ENCODE measurements at regions not wholly inside any gene's neighbourhood (a gene's known extent, or its start where the extent isn't known, plus 50 kb on each side); places are given as distances from the start of the nearest gene placed in this dataset.
"Not testable (repeated sequence)": the region's sequence is repeated elsewhere in the genome, so short reads cannot be mapped to it uniquely, and the experiment has no call there.

- DNase-seq (ENCODE audit: low read depth); in situ Hi-C loops (cut with HindIII; ENCODE audit: low sequenced_read_pairs): not testable (repeated sequence)
Measured at GRCh38 chr16:16590654-16591318, 211.8 kb downstream of the NPIPA7 start.

GRCh38 chr16:16593156-16593863 lies 214.4 kb downstream of the NPIPA7 start:
- in situ Hi-C loops (cut with HindIII; ENCODE audit: low sequenced_read_pairs); H3K4me3 ChIP-seq (ENCODE audit: low read depth, low read length); DNase-seq (ENCODE audit: low read depth): not testable (repeated sequence)
- TF ChIP-seq CTCF (IDR thresholded peaks at IDR 0.05; ENCODE audit: low read depth, low read length, missing control alignments), result peak; percentile 49

More at GRCh38 chr16:16590654-16591318, 211.8 kb downstream of the NPIPA7 start:
- not testable (repeated sequence) for H3K4me3 ChIP-seq (ENCODE audit: low read depth, low read length)

GRCh38 chr16:16595029-16595718 lies 216.2 kb downstream of the NPIPA7 start:
- H3K4me3 ChIP-seq (ENCODE audit: low read depth, low read length); DNase-seq (ENCODE audit: low read depth); in situ Hi-C loops (cut with HindIII; ENCODE audit: low sequenced_read_pairs): not testable (repeated sequence)

- DNase-seq (ENCODE audit: low read depth); H3K4me3 ChIP-seq (ENCODE audit: low read depth, low read length); in situ Hi-C loops (cut with HindIII; ENCODE audit: low sequenced_read_pairs): not testable (repeated sequence)
Measured at GRCh38 chr16:16601239-16601638, 222.3 kb downstream of the NPIPA7 start.

GRCh38 chr16:16607401-16608082 lies 228.6 kb downstream of the NPIPA7 start:
- in situ Hi-C loops (cut with HindIII; ENCODE audit: low sequenced_read_pairs); H3K4me3 ChIP-seq (ENCODE audit: low read depth, low read length); DNase-seq (ENCODE audit: low read depth): not testable (repeated sequence)

- H3K4me3 ChIP-seq (ENCODE audit: low read depth, low read length); DNase-seq (ENCODE audit: low read depth); in situ Hi-C loops (cut with HindIII; ENCODE audit: low sequenced_read_pairs): not testable (repeated sequence)
Measured at GRCh38 chr16:16609627-16610026, 230.7 kb downstream of the NPIPA7 start.

GRCh38 chr16:16610389-16610967 lies 231.5 kb downstream of the NPIPA7 start:
- DNase-seq (ENCODE audit: low read depth); H3K4me3 ChIP-seq (ENCODE audit: low read depth, low read length); in situ Hi-C loops (cut with HindIII; ENCODE audit: low sequenced_read_pairs): not testable (repeated sequence)

- in situ Hi-C loops (cut with HindIII; ENCODE audit: low sequenced_read_pairs); DNase-seq (ENCODE audit: low read depth); H3K4me3 ChIP-seq (ENCODE audit: low read depth, low read length): not testable (repeated sequence)
Measured at GRCh38 chr16:16613212-16613611, 234.3 kb downstream of the NPIPA7 start.

GRCh38 chr16:16614484-16614883 lies 235.5 kb downstream of the NPIPA7 start:
- H3K4me3 ChIP-seq (ENCODE audit: low read depth, low read length); DNase-seq (ENCODE audit: low read depth); in situ Hi-C loops (cut with HindIII; ENCODE audit: low sequenced_read_pairs): not testable (repeated sequence)

GRCh38 chr16:16618963-16619465 lies 240.1 kb downstream of the NPIPA7 start:
- H3K4me3 ChIP-seq (ENCODE audit: low read depth, low read length); DNase-seq (ENCODE audit: low read depth); in situ Hi-C loops (cut with HindIII; ENCODE audit: low sequenced_read_pairs): not testable (repeated sequence)

- H3K4me3 ChIP-seq (ENCODE audit: low read depth, low read length); in situ Hi-C loops (cut with HindIII; ENCODE audit: low sequenced_read_pairs); DNase-seq (ENCODE audit: low read depth): not testable (repeated sequence)
Measured at GRCh38 chr16:16624367-16624766, 245.4 kb downstream of the NPIPA7 start.

- DNase-seq (ENCODE audit: low read depth); in situ Hi-C loops (cut with HindIII; ENCODE audit: low sequenced_read_pairs); H3K4me3 ChIP-seq (ENCODE audit: low read depth, low read length): not testable (repeated sequence)
Measured at GRCh38 chr16:16625140-16625539, 246.2 kb downstream of the NPIPA7 start.

GRCh38 chr16:16627865-16628264 lies 248.9 kb downstream of the NPIPA7 start:
- H3K4me3 ChIP-seq (ENCODE audit: low read depth, low read length); DNase-seq (ENCODE audit: low read depth); in situ Hi-C loops (cut with HindIII; ENCODE audit: low sequenced_read_pairs): not testable (repeated sequence)

- in situ Hi-C loops (cut with HindIII; ENCODE audit: low sequenced_read_pairs); DNase-seq (ENCODE audit: low read depth); H3K4me3 ChIP-seq (ENCODE audit: low read depth, low read length): not testable (repeated sequence)
Measured at GRCh38 chr16:16638231-16638630, 259.3 kb downstream of the NPIPA7 start.

- H3K4me3 ChIP-seq (ENCODE audit: low read depth, low read length); DNase-seq (ENCODE audit: low read depth); in situ Hi-C loops (cut with HindIII; ENCODE audit: low sequenced_read_pairs): not testable (repeated sequence)
Measured at GRCh38 chr16:16638714-16639113, 259.8 kb downstream of the NPIPA7 start.
